B cell (primary cell): ENCODE measurements at regions not wholly inside any gene's neighbourhood (a gene's known extent, or its start where the extent isn't known, plus 50 kb on each side); places are given as distances from the start of the nearest gene placed in this dataset.

Experiments used
- ATAC-seq: fragments of 200-7000 bp; cut with Tn5 transposase; one replicate; pipeline ENCODE4 v1.10.0; 2021; ENCODE audit warnings: low read depth, mild to moderate bottlenecking, moderate number of reproducible peaks, moderate library complexity
- CTCF ChIA-PET: fragments of 350-600 bp; sonication (Branson Sonifier 250); formaldehyde crosslinking; loops from one replicate; lab custom pipeline; 2021; ENCODE audit warnings: antibody characterized with exemption, inconsistent platforms; lab: Charles Lee
- POLR2A ChIA-PET: fragments of 350-600 bp; sonication (Branson Sonifier 250); formaldehyde crosslinking; loops from one replicate; lab custom pipeline; 2021; ENCODE audit warnings: antibody characterized with exemption; lab: Charles Lee
- DNase-seq: peaks from one replicate; pipeline ENCODE4 v3.0.0; 2013
- H2AFZ ChIP-seq: 2 replicates; pipeline ENCODE4 v1.6.1; 2012; ENCODE audit warnings: mild to moderate bottlenecking, low read depth, low read length; ENCODE audit not compliant: insufficient read depth, poor library complexity, severe bottlenecking
- H3K27ac ChIP-seq, 2 donors: 1 replicate in 1 of 2; 2 replicates in 1 of 2; pipeline ENCODE4 v1.5.1; 2012 to 2013; ENCODE audit warnings: low read length in 2 of 2, mild to moderate bottlenecking in 2 of 2, moderate library complexity in 1 of 2
- H3K27me3 ChIP-seq, 4 experiments: fragments of 200-600 bp in 1 of 4; sonication (generic) in 1 of 4; replicated peaks in 1 of 4; 1 replicate in 2 of 4; 2 replicates in 2 of 4; pipeline versions ENCODE4 v1.6.1 to v1.7.0; 2013 to 2016; ENCODE audit warnings: low read length in 3 of 4, mild to moderate bottlenecking in 2 of 4, mixed read lengths in 1 of 4, moderate library complexity in 1 of 4; ENCODE audit not compliant: insufficient read depth in 4 of 4, control insufficient read depth in 3 of 4; ENCODE audit errors: control extremely low read depth in 1 of 4
- H3K36me3 ChIP-seq, 2 experiments: replicated peaks in 1 of 2; 1 replicate in 1 of 2; 2 replicates in 1 of 2; pipeline versions ENCODE4 v1.6.1 to v1.7.1; 2013; ENCODE audit warnings: low read length in 1 of 2; ENCODE audit not compliant: insufficient read depth in 2 of 2, control insufficient read depth in 1 of 2; ENCODE audit errors: control extremely low read depth in 1 of 2, extremely low read depth in 1 of 2
- H3K4me1 ChIP-seq, 2 donors: fragments of 200-600 bp in 1 of 2; sonication (generic) in 1 of 2; 1 replicate in 1 of 2; 2 replicates in 1 of 2; pipeline versions ENCODE4 v1.5.1 to v1.6.1; 2013 to 2017; ENCODE audit warnings: low read length in 2 of 2; ENCODE audit not compliant: control insufficient read depth in 2 of 2, insufficient read depth in 2 of 2
- H3K4me2 ChIP-seq: replicated peaks from 2 replicates; pipeline ENCODE3; 2012; ENCODE audit warnings: mild to moderate bottlenecking, low read depth, low read length; ENCODE audit not compliant: poor library complexity, severe bottlenecking
- H3K4me3 ChIP-seq, 5 experiments: fragments of 200-600 bp in 1 of 5; sonication (generic) in 1 of 5; 1 replicate in 3 of 5; 2 replicates in 2 of 5; pipeline versions ENCODE4 v1.5.1 to v1.7.0; 2011 to 2016; ENCODE audit warnings: low read length in 4 of 5, mild to moderate bottlenecking in 4 of 5, low read depth in 2 of 5, control low read depth in 1 of 5, moderate library complexity in 1 of 5; ENCODE audit not compliant: insufficient read depth in 1 of 5; ENCODE audit errors: control extremely low read depth in 1 of 5, extremely low read depth in 1 of 5
- H3K79me2 ChIP-seq: fragments of 200-600 bp; sonication (generic); one replicate; pipeline ENCODE4 v1.6.0; 2016; ENCODE audit warnings: low read length; ENCODE audit not compliant: control insufficient read depth, insufficient read depth
- H3K9ac ChIP-seq: fragments of 200-600 bp; sonication (generic); 2 replicates; pipeline ENCODE4 v1.6.1; 2017; ENCODE audit warnings: mild to moderate bottlenecking, low read length, moderate library complexity
- H3K9me3 ChIP-seq, 3 donors: one replicate each; pipeline versions ENCODE4 v1.6.1 to v1.7.1; 2013; ENCODE audit warnings: low read length in 2 of 3; ENCODE audit not compliant: control insufficient read depth in 2 of 3, insufficient read depth in 1 of 3; ENCODE audit errors: control extremely low read depth in 1 of 3
- H4K20me1 ChIP-seq: 2 replicates; pipeline ENCODE4 v1.6.0; 2012; ENCODE audit warnings: mild to moderate bottlenecking, low read length; ENCODE audit not compliant: insufficient read depth, control insufficient read depth, poor library complexity, severe bottlenecking
- H3K27ac Mint-ChIP-seq: one replicate; pipeline ENCODE4 v1.8.0; 2021; ENCODE audit warnings: mixed read lengths
- H3K27me3 Mint-ChIP-seq: one replicate; pipeline ENCODE4 v1.8.0; 2021; ENCODE audit warnings: mixed read lengths
- H3K4me1 Mint-ChIP-seq: one replicate; pipeline ENCODE4 v1.8.0; 2021; ENCODE audit warnings: mixed read lengths
- H3K4me3 Mint-ChIP-seq: one replicate; pipeline ENCODE4 v1.8.0; 2021; ENCODE audit warnings: mixed read lengths
- H3K9me3 Mint-ChIP-seq: one replicate; pipeline ENCODE4 v1.8.0; 2022; ENCODE audit warnings: mixed read lengths; ENCODE audit not compliant: insufficient read depth
- EZH2 ChIP-seq: IDR thresholded peaks from 2 replicates; pipeline ENCODE4 v1.6.1; 2012; ENCODE audit warnings: borderline replicate concordance, low read depth, mild to moderate bottlenecking, moderate library complexity, low read length; ENCODE audit not compliant: insufficient read depth, poor library complexity, severe bottlenecking
- WGBS: methylation state at CpG from one replicate; pipeline ENCODE4 v1.1.5; 2013; ENCODE audit warnings: missing lambda C conversion rate; ENCODE audit not compliant: insufficient coverage; 5-methylcytosine and 5-hydroxymethylcytosine counted together
- intact Hi-C: fragments of 100-400 bp; cut with micrococcal nuclease; formaldehyde crosslinking; loops from one replicate; pipeline ENCODE4 v1.10.0; 2022
- TF ChIP-seq, protein P1 (sequence below): fragments of 200-600 bp; IDR thresholded peaks from one replicate; pipeline ENCODE4 v1.8.0; 2022; ENCODE audit warnings: antibody characterized with exemption, mild to moderate bottlenecking

DNA sequence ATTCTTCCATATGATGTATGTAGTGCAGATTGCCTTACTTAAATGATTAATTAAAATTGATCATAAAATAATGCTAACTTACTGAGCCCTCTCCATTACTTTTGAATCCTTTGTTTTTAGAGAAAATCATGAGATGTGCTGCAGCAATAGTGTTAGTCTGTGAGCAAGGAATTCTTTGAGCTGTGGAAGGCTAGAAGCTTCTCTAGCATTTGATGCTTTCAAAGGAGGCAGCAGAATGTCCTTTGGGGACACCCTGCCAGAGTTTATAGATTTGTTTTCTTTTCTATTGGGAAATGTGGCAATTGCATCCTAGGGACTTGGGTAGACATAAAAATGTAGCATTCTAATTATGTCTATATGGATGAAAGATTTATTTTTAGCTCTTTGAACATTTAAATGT lies 284.1 kb upstream of the SMIM30 start:
- intact Hi-C loops: no loop called here
- no peaks in the 10 kb centered on the region for H3K4me1 ChIP-seq
- H3K79me2 ChIP-seq: no peaks in the 10 kb centered on the region
- no peak for TF ChIP-seq EZH2
- TF ChIP-seq, protein P1, sequence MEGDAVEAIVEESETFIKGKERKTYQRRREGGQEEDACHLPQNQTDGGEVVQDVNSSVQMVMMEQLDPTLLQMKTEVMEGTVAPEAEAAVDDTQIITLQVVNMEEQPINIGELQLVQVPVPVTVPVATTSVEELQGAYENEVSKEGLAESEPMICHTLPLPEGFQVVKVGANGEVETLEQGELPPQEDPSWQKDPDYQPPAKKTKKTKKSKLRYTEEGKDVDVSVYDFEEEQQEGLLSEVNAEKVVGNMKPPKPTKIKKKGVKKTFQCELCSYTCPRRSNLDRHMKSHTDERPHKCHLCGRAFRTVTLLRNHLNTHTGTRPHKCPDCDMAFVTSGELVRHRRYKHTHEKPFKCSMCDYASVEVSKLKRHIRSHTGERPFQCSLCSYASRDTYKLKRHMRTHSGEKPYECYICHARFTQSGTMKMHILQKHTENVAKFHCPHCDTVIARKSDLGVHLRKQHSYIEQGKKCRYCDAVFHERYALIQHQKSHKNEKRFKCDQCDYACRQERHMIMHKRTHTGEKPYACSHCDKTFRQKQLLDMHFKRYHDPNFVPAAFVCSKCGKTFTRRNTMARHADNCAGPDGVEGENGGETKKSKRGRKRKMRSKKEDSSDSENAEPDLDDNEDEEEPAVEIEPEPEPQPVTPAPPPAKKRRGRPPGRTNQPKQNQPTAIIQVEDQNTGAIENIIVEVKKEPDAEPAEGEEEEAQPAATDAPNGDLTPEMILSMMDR: no peak
- H3K4me3 ChIP-seq: no peak overlapping the region
- H3K27ac ChIP-seq: no peak overlapping the region
- H3K27me3 Mint-ChIP-seq: peaks cover 6% of the 10 kb centered on the region
- CTCF ChIA-PET: no interaction called here
- H2AFZ ChIP-seq: no peak overlapping the region
- no peak for DNase-seq
- H3K27ac Mint-ChIP-seq: no peak overlapping the region
- no peaks in the 10 kb centered on the region for H3K36me3 ChIP-seq
- no peak overlapping the region for H3K9ac ChIP-seq
- POLR2A ChIA-PET: no interaction called here
- H3K4me2 ChIP-seq: no peak overlapping the region
- H3K9me3 ChIP-seq: no peaks in the 10 kb centered on the region
- H3K4me1 Mint-ChIP-seq: no peaks in the 10 kb centered on the region
- no peak overlapping the region for H3K4me3 Mint-ChIP-seq
- H4K20me1 ChIP-seq: no peaks in the 10 kb centered on the region
- no peaks in the 10 kb centered on the region for H3K9me3 Mint-ChIP-seq
- H3K27me3 ChIP-seq: peaks cover 0 to 6% (median 0%) of the 10 kb centered on the region in 4 experiments
- no peak for ATAC-seq

GRCh38 chr7:113402005-113402404 lies 283.7 kb upstream of the SMIM30 start:
- intact Hi-C loops: no loop called here
- H3K27ac ChIP-seq: no peak overlapping the region
- no peak overlapping the region for H2AFZ ChIP-seq
- ATAC-seq (no peak), DNase-seq (no peak)
- H3K27me3 ChIP-seq: peaks cover 0 to 6% (median 0%) of the 10 kb centered on the region in 4 experiments
- H3K9me3 ChIP-seq: no peaks in the 10 kb centered on the region
- H3K4me1 ChIP-seq: no peaks in the 10 kb centered on the region
- Mint-ChIP-seq H3K27ac (no peak overlapping the region), H3K27me3 (peaks cover 6% of the 10 kb centered on the region), H3K9me3 (no peaks in the 10 kb centered on the region), H3K4me1 (no peaks in the 10 kb centered on the region), H3K4me3 (no peak overlapping the region)
- 80% methylated on average over 2 of the region's 2 CpGs for WGBS
- TF ChIP-seq, protein P1: no peak
- no peak for TF ChIP-seq EZH2
- POLR2A ChIA-PET: no interaction called here
- H3K36me3 ChIP-seq: no peaks in the 10 kb centered on the region
- no peaks in the 10 kb centered on the region for H3K79me2 ChIP-seq
- CTCF ChIA-PET: no interaction called here
- no peak overlapping the region for H3K9ac ChIP-seq
- H3K4me2 ChIP-seq: no peak overlapping the region
- no peak overlapping the region for H3K4me3 ChIP-seq
- no peaks in the 10 kb centered on the region for H4K20me1 ChIP-seq
